ENCODE measurements at regions not wholly inside any gene's neighbourhood (a gene's known extent, or its start where the extent isn't known, plus 50 kb on each side); places are given as distances from the start of the nearest gene placed in this dataset.

- TF ChIP-seq CTCF (IDR thresholded peaks at IDR 0.05) (no peak), POLR2A (IDR thresholded peaks at IDR 0.05) (no peak), POLR2AphosphoS5 (IDR thresholded peaks at IDR 0.05) (no peak)
- intact Hi-C loops (cut with DNase I; ENCODE audit: low total_unique reads), result no loop called here
- no peaks in the 10 kb centered on the region for H3K4me1 ChIP-seq
These were observed 327.8 kb upstream of the CXorf51B start for GRCh38 chrX:146481735-146482134.

More at GRCh38 chrX:146481735-146482134, 327.8 kb upstream of the CXorf51B start:
- no peak overlapping the region for H3K4me3 ChIP-seq
- no peaks in the 10 kb centered on the region for H3K9me3 ChIP-seq
- H3K36me3 ChIP-seq, result no peaks in the 10 kb centered on the region
- DNase-seq (ENCODE audit: low spot score in 2 of 2), result no peak
- H3K27ac ChIP-seq, result no peak overlapping the region
- peaks cover 0 to 2% of the 10 kb centered on the region in 2 donors for H3K27me3 ChIP-seq

Data from breast epithelium (tissue), 4 donors.